IMR-90 (cell line): ENCODE measurements at regions not wholly inside any gene's neighbourhood (a gene's known extent, or its start where the extent isn't known, plus 50 kb on each side); places are given as distances from the start of the nearest gene placed in this dataset.

Source experiments
- BHLHE40 ChIP-seq: fragments of 150-350 bp; IDR thresholded peaks from 2 replicates; pipeline ENCODE4 v1.6.1; 2016; ENCODE audit warnings: mild to moderate bottlenecking, low read depth, low read length
- CEBPB ChIP-seq: IDR thresholded peaks from 2 replicates; pipeline ENCODE4 v1.6.1; 2012; ENCODE audit warnings: low read depth, low read length, improper control_type of control experiment
- FOS ChIP-seq: fragments of 150-350 bp; IDR thresholded peaks from 2 replicates; pipeline ENCODE4 v1.6.1; 2016; ENCODE audit warnings: low read depth, low read length
- MAFK ChIP-seq: IDR thresholded peaks from 2 replicates; pipeline ENCODE4 v1.6.1; 2012; ENCODE audit warnings: low read depth, low read length, improper control_type of control experiment
- MXI1 ChIP-seq: IDR thresholded peaks from 2 replicates; pipeline ENCODE4 v1.6.1; 2012; ENCODE audit warnings: low read depth, mild to moderate bottlenecking, low read length, moderate library complexity, borderline replicate concordance
- POLR2A ChIP-seq: IDR thresholded peaks from 2 replicates; pipeline ENCODE4 v1.6.1; 2012; ENCODE audit warnings: mild to moderate bottlenecking, low read depth, low read length
- RCOR1 ChIP-seq: IDR thresholded peaks from 2 replicates; pipeline ENCODE4 v1.6.1; 2012; ENCODE audit warnings: mild to moderate bottlenecking, low read length, improper control_type of control experiment; ENCODE audit not compliant: insufficient replicate concordance
- RFX5 ChIP-seq: IDR thresholded peaks from 2 replicates; pipeline ENCODE4 v1.8.0; 2012; ENCODE audit warnings: low read depth, mild to moderate bottlenecking, low read length, moderate library complexity
- SMC3 ChIP-seq: fragments of 150-350 bp; IDR thresholded peaks from 2 replicates; pipeline ENCODE4 v1.6.1; 2016; ENCODE audit warnings: low read depth, mild to moderate bottlenecking, antibody characterized with exemption, low read length, moderate library complexity
- TF ChIP-seq, protein P1 (sequence below): conservative IDR thresholded peaks from 2 replicates; pipeline ENCODE4 v1.5.1; 2012; ENCODE audit warnings: mild to moderate bottlenecking, low read depth, low read length, improper control_type of control experiment
- TF ChIP-seq, protein P2 (sequence below): fragments of 150-350 bp; IDR thresholded peaks from 2 replicates; pipeline ENCODE4 v1.6.1; 2017; ENCODE audit warnings: mild to moderate bottlenecking, antibody characterized with exemption, low read length, low read depth
- TF ChIP-seq, protein P3 (sequence below): fragments of 150-350 bp; IDR thresholded peaks from 2 replicates; pipeline ENCODE4 v1.6.1; 2016; ENCODE audit warnings: low read depth, mild to moderate bottlenecking, low read length, moderate library complexity, borderline replicate concordance

GRCh38 chr11:56885854-56886253, 102.9 kb upstream of the OR5AK2 start:
- TF ChIP-seq, protein P1, sequence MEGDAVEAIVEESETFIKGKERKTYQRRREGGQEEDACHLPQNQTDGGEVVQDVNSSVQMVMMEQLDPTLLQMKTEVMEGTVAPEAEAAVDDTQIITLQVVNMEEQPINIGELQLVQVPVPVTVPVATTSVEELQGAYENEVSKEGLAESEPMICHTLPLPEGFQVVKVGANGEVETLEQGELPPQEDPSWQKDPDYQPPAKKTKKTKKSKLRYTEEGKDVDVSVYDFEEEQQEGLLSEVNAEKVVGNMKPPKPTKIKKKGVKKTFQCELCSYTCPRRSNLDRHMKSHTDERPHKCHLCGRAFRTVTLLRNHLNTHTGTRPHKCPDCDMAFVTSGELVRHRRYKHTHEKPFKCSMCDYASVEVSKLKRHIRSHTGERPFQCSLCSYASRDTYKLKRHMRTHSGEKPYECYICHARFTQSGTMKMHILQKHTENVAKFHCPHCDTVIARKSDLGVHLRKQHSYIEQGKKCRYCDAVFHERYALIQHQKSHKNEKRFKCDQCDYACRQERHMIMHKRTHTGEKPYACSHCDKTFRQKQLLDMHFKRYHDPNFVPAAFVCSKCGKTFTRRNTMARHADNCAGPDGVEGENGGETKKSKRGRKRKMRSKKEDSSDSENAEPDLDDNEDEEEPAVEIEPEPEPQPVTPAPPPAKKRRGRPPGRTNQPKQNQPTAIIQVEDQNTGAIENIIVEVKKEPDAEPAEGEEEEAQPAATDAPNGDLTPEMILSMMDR = no peak
- no peak for TF ChIP-seq CEBPB
- TF ChIP-seq, protein P2, sequence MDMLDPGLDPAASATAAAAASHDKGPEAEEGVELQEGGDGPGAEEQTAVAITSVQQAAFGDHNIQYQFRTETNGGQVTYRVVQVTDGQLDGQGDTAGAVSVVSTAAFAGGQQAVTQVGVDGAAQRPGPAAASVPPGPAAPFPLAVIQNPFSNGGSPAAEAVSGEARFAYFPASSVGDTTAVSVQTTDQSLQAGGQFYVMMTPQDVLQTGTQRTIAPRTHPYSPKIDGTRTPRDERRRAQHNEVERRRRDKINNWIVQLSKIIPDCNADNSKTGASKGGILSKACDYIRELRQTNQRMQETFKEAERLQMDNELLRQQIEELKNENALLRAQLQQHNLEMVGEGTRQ = no peak
- TF ChIP-seq SMC3 = no peak
- TF ChIP-seq, protein P3, sequence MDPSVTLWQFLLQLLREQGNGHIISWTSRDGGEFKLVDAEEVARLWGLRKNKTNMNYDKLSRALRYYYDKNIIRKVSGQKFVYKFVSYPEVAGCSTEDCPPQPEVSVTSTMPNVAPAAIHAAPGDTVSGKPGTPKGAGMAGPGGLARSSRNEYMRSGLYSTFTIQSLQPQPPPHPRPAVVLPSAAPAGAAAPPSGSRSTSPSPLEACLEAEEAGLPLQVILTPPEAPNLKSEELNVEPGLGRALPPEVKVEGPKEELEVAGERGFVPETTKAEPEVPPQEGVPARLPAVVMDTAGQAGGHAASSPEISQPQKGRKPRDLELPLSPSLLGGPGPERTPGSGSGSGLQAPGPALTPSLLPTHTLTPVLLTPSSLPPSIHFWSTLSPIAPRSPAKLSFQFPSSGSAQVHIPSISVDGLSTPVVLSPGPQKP = no peak
- no peak for TF ChIP-seq BHLHE40
- no peak for TF ChIP-seq POLR2A
- TF ChIP-seq MAFK = no peak
- TF ChIP-seq MXI1 = no peak
- no peak for TF ChIP-seq FOS
- TF ChIP-seq RCOR1 = no peak
- TF ChIP-seq RFX5 = no peak
